ENCODE measurements at regions not wholly inside any gene's neighbourhood (a gene's known extent, or its start where the extent isn't known, plus 50 kb on each side); places are given as distances from the start of the nearest gene placed in this dataset.

GRCh38 chr5:157933005-157933404, 74.1 kb upstream of the CLINT1 start:
- DNase-seq (no peak), ATAC-seq (ENCODE audit: low read depth in 2 of 2) (no peak)
- Mint-ChIP-seq H3K36me3 (peaks cover 7 to 10% of the 10 kb centered on the region in 2 donors), H3K9me3 (peaks cover 1 to 20% (median 10%) of the 10 kb centered on the region in 7 donors), H3K27me3 (no peaks in the 10 kb centered on the region), H3K4me3 (no peak overlapping the region), H3K4me1 (no peaks in the 10 kb centered on the region), H3K27ac (no peak overlapping the region)

- Mint-ChIP-seq H3K4me1 (no peaks in the 10 kb centered on the region), H3K4me3 (no peak overlapping the region), H3K27me3 (no peaks in the 10 kb centered on the region), H3K36me3 (peaks cover 7 to 10% of the 10 kb centered on the region in 2 donors), H3K27ac (peak overlapping the region in 1 of 6 donors; percentile 34), H3K9me3 (peaks cover 1 to 18% (median 10%) of the 10 kb centered on the region in 7 donors)
- ATAC-seq (ENCODE audit: low read depth in 2 of 2) (no peak), DNase-seq (no peak)
Measured at GRCh38 chr5:157930710-157931109, 71.8 kb upstream of the CLINT1 start.

- no peaks in the 10 kb centered on the region for H3K4me1 Mint-ChIP-seq
- ATAC-seq (ENCODE audit: low read depth in 2 of 2) (no peak), DNase-seq (no peak)
- no peaks in the 10 kb centered on the region for H3K36me3 Mint-ChIP-seq
- no peak overlapping the region for H3K4me3 Mint-ChIP-seq
- H3K27me3 Mint-ChIP-seq: no peaks in the 10 kb centered on the region
- no peaks in the 10 kb centered on the region for H3K9me3 Mint-ChIP-seq
- H3K27ac Mint-ChIP-seq: no peak overlapping the region
Measured at GRCh38 chr5:157926977-157927376, 68.0 kb upstream of the CLINT1 start.

DNA sequence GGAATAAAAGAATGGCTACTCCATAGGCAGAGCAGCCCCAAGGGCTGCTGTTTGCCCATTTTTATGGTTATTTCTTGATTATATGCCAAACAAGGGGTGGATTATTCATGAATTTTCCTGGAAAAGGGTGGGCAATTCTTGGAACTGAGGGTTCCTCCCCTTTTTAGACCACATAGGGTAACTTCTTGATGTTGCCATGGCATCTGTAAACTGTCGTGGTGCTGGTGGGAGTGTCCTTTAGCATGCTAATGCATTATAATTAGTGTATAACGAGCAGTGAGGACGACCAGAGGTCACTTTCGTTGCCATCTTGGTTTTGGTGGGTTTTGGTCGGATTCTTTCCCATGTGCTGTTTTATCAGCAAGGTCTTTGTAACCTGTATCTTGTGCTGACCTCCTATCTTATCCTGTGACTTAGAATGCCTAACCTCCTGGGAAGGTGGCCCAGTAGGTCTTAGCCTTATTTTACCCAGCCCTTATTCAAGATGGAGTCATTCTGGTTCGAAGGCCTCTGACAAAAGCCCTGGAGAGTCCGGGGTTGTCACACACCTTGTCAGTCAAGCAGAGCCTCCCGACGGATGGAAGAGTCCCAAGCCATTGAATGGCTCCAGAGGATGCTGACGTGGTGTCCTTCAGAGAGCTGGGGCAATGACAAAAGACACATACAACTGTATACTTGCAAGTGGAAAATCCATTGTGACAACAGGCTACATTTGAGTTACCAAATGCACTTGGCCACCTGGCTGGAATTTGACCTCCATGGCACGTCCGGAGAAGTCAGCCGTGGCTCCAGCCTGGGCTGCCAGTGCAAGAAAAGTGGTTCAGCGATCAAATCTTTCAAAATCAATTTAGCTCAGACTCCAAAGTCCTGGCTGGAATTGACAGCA, 67.1 kb upstream of the CLINT1 start:
- ATAC-seq (ENCODE audit: low read depth in 2 of 2): no peak
- Mint-ChIP-seq H3K4me3 (no peak overlapping the region), H3K4me1 (no peaks in the 10 kb centered on the region), H3K27ac (peak overlapping the region in 1 of 6 donors; percentile 37), H3K36me3 (no peaks in the 10 kb centered on the region), H3K27me3 (no peaks in the 10 kb centered on the region), H3K9me3 (no peaks in the 10 kb centered on the region)
- DNase-seq: no peak

DNA sequence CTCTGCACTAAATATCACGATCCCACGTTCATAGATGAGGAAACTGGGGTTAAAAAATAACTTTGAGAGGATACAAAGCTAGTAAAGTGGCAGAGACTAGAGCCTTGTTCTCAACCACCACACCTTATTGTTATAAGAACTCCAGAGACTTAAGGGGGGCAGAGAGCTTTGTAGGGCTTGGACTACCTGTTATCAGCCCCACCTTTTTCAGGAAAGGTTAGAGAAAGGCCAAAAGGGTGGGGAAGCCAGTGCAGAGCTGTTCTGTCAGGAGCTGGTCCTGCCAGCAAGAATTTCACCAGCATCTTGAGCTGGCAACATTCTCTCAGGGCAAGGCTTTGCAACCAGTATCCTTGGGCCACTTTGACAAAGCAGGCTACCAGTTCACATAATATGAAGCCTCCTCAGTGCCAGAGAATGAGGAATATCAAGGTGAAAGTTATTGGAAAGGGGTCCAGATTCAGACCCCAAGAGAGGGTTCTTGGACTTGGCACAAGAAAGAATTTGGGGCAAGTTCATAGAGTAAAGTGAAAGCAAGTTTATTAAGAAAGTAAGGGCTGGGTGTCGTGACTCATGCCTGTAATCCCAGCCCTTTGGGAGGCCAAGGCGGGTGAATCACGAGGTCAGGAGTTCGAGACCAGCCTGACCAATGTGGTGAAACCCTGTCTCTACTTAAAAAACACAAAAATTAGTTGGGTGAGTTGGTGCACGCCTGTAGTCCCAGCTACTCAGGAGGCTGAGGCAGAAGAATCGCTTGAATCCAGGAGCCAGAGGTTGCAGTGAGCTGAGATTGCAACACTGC, 66.2 kb upstream of the CLINT1 start:
- H3K36me3 Mint-ChIP-seq: no peaks in the 10 kb centered on the region
- H3K27ac Mint-ChIP-seq: peak overlapping the region in 3 of 6 donors; percentile 29 to 47 (median 37)
- peaks cover 2 to 7% (median 2%) of the 10 kb centered on the region in 3 donors for H3K4me1 Mint-ChIP-seq
- H3K4me3 Mint-ChIP-seq: no peak overlapping the region
- H3K27me3 Mint-ChIP-seq: no peaks in the 10 kb centered on the region
- DNase-seq (no peak), ATAC-seq (ENCODE audit: low read depth in 2 of 2) (no peak)
- no peaks in the 10 kb centered on the region for H3K9me3 Mint-ChIP-seq

GRCh38 chr5:157924490-157924889, 65.5 kb upstream of the CLINT1 start:
- Mint-ChIP-seq H3K4me3 (no peak overlapping the region), H3K36me3 (no peaks in the 10 kb centered on the region), H3K4me1 (peaks cover 8 to 14% (median 8%) of the 10 kb centered on the region in 3 donors), H3K27ac (peak overlapping the region in 2 of 6 donors; percentile 12 to 29), H3K27me3 (no peaks in the 10 kb centered on the region), H3K9me3 (no peaks in the 10 kb centered on the region)
- no peak for ATAC-seq (ENCODE audit: low read depth in 2 of 2)
- no peak for DNase-seq

DNA sequence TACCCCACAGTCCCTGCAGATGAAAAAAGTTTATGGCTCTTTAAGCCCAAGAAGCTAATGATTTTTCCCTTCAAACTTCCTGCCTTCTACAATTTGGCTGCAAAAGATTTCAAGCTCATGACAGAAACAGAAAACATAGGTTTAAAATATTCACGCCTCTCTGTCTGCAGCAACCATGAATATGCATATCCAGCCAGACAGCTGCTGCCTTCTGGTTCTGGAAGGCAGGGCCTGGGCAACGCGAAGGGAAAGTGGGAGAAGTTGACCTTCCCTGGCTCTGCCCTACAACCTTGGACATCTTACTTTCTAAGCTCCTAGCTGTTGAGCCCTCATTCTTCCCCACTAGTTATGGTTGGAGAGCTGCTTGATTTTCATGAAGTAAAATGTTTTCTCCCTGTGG, 64.8 kb upstream of the CLINT1 start:
- peaks cover 16 to 21% (median 16%) of the 10 kb centered on the region in 3 donors for H3K4me1 Mint-ChIP-seq
- H3K9me3 Mint-ChIP-seq: no peaks in the 10 kb centered on the region
- no peak for ATAC-seq (ENCODE audit: low read depth in 2 of 2)
- no peaks in the 10 kb centered on the region for H3K27me3 Mint-ChIP-seq
- H3K27ac Mint-ChIP-seq: no peak overlapping the region
- DNase-seq: no peak
- no peaks in the 10 kb centered on the region for H3K36me3 Mint-ChIP-seq
- no peak overlapping the region for H3K4me3 Mint-ChIP-seq

DNA sequence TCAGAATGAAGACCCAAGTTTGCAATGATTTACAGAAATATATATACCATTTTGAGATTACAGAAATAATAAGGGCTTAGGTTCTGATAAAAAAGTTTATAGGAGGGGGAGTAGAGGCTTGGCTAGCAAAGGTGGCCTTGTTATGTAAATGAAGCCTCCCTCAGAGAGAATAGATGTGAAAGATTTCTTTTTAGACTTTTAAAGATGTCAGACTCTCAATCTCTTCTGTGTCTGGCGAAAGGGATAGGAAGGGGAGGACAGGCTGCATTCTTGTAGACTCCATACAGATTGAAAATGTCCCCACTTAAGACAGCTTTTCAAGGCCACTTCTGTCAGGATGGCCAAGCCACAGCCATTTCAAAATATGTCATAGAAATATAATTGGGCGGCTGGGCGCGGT, 63.1 kb upstream of the CLINT1 start:
- Mint-ChIP-seq H3K4me1 (peaks cover 29 to 36% (median 30%) of the 10 kb centered on the region in 3 donors), H3K36me3 (no peaks in the 10 kb centered on the region), H3K27ac (peak overlapping the region in 2 of 6 donors; percentile 5 to 50), H3K4me3 (no peak overlapping the region), H3K9me3 (no peaks in the 10 kb centered on the region), H3K27me3 (no peaks in the 10 kb centered on the region)
- DNase-seq (no peak), ATAC-seq (ENCODE audit: low read depth in 2 of 2) (no peak)

- Mint-ChIP-seq H3K27me3 (no peaks in the 10 kb centered on the region), H3K4me1 (peaks cover 29 to 36% (median 30%) of the 10 kb centered on the region in 3 donors), H3K4me3 (peak overlapping the region in 1 of 8 donors; percentile 27), H3K9me3 (no peaks in the 10 kb centered on the region), H3K36me3 (no peaks in the 10 kb centered on the region), H3K27ac (peak overlapping the region in 2 of 6 donors; percentile 58 to 74)
- no peak for DNase-seq
- ATAC-seq (ENCODE audit: low read depth in 2 of 2): no peak
Measured at GRCh38 chr5:157920828-157921170, 61.9 kb upstream of the CLINT1 start.

- DNase-seq (peak; percentile 12), ATAC-seq (ENCODE audit: low read depth in 2 of 2) (peak; percentile 71 to 73)
- H3K4me1 Mint-ChIP-seq: peaks cover 30 to 42% (median 36%) of the 10 kb centered on the region in 3 donors
- H3K4me3 Mint-ChIP-seq: peak overlapping the region; percentile 74 to 90 (median 86)
- peak overlapping the region; percentile 80 to 92 (median 81) for H3K27ac Mint-ChIP-seq
- H3K36me3 Mint-ChIP-seq: no peaks in the 10 kb centered on the region
- H3K9me3 Mint-ChIP-seq: no peaks in the 10 kb centered on the region
- H3K27me3 Mint-ChIP-seq: no peaks in the 10 kb centered on the region
Measured at GRCh38 chr5:157918811-157919742, 60.1 kb upstream of the CLINT1 start.

DNA sequence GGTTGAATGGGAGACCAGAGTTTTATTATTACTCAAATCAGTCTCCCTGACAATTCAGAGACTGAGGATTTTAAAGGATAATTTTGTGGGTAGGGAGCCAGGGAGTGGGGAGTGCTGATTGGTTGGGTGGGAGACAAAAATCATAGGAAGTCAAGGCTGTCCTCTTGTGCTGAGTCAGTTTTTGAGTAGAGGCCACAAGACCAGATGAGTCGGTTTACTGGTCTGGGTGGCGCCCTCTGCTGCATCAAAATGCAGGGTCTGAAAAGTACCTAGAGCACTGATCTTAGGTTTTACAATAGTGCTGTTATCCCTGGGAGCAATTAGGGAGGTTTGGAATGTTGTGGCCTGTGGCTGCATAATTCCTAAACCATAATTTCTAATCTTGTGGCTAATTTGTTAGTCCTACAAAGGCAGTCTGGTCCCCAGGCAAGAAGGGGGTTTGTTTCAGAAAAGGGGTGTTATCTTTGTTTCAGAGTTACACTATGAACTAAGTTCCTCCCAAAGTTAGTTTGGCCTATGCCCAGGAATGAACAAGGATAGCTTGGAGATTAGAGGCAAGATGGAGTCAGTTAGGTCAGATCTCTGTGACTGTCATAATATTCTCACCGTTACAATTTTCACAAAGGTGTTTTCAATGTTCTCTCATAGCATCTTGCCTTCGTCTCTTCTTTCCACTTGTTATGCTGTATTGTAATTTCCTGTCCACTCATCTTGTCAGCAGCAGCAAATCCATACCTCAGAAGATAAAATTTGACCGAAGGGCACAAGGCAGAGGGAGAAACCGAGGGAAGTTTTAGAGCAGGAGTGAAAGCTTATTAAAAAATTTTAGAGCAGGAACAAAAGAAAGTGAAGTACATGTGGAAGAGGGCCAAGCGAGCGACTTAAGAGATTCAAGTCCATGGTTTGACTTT, 59.2 kb upstream of the CLINT1 start:
- Mint-ChIP-seq H3K9me3 (no peaks in the 10 kb centered on the region), H3K4me3 (peak overlapping the region in 6 of 8 donors; percentile 22 to 90 (median 82)), H3K27me3 (no peaks in the 10 kb centered on the region), H3K4me1 (peaks cover 33 to 42% (median 38%) of the 10 kb centered on the region in 3 donors), H3K36me3 (no peaks in the 10 kb centered on the region), H3K27ac (peak overlapping the region in 5 of 6 donors; percentile 21 to 89 (median 80))
- DNase-seq (no peak), ATAC-seq (ENCODE audit: low read depth in 2 of 2) (peak; percentile 45 to 46)

GRCh38 chr5:157917491-157917890, 58.5 kb upstream of the CLINT1 start:
- DNase-seq (no peak), ATAC-seq (ENCODE audit: low read depth in 2 of 2) (no peak)
- Mint-ChIP-seq H3K27ac (peak overlapping the region in 1 of 6 donors; percentile 48), H3K4me3 (peak overlapping the region in 1 of 8 donors; percentile 74), H3K4me1 (peaks cover 39 to 49% (median 44%) of the 10 kb centered on the region in 3 donors), H3K36me3 (no peaks in the 10 kb centered on the region), H3K27me3 (no peaks in the 10 kb centered on the region), H3K9me3 (no peaks in the 10 kb centered on the region)
